ENCODE measurements at regions not wholly inside any gene's neighbourhood (a gene's known extent, or its start where the extent isn't known, plus 50 kb on each side); places are given as distances from the start of the nearest gene placed in this dataset.

- Histone ChIP-seq H3K27ac (no peak overlapping the region), H3K4me3 (no peak overlapping the region), H3K36me3 (no peaks in the 10 kb centered on the region), H3K4me1 (replicated peaks) (no peaks in the 10 kb centered on the region), H3K27me3 (replicated peaks; ENCODE audit: insufficient read depth) (no peaks in the 10 kb centered on the region), H3K9me3 (no peaks in the 10 kb centered on the region)
- 72% methylated on average over 3 of the region's 3 CpGs for WGBS
- TF ChIP-seq POLR2A (IDR thresholded peaks at IDR 0.05) (no peak), POLR2AphosphoS5 (IDR thresholded peaks at IDR 0.05) (no peak), CTCF (IDR thresholded peaks at IDR 0.05) (no peak)
- intact Hi-C loops (cut with DNase I): no loop called here
- DNase-seq (ENCODE audit: low spot score): no peak
Measured at GRCh38 chr13:65912516-65912915, 1317.6 kb downstream of the PCDH9 start.

DNA sequence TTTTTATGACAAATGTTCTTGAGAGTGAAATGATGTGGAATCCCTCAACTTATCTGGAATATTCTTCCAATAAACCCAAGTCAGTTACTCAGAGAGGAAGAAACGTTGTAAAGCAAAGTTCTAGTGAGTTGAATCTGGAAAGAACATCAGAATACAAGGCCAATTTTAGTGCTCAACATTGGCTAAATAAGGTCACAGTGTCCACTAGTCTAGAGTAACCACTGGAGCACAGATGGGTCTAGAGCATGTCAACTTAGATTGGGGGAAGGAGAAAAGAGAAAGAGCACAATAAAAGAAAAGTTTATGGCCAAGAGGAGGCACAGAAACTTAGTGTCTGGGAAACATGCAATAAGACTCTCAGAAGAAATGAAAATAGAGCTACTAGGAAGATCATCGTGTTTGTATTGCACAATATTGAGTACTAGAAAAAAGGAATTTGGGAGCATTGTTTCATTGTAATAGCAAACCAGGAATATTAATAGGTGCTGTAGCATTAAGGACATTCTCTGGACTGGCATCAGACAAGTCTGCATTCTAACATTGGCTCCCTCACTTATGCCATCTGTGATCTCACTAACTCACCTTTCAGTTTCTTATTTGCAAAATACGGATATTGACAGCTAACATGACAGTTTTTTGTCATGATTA, 1318.5 kb downstream of the PCDH9 start:
- Histone ChIP-seq H3K36me3 (no peaks in the 10 kb centered on the region), H3K27ac (no peak overlapping the region), H3K4me1 (replicated peaks) (no peaks in the 10 kb centered on the region), H3K4me3 (no peak overlapping the region), H3K9me3 (no peaks in the 10 kb centered on the region), H3K27me3 (replicated peaks; ENCODE audit: insufficient read depth) (no peaks in the 10 kb centered on the region)
- no peak for DNase-seq (ENCODE audit: low spot score)
- WGBS: 62% methylated on average over 3 of the region's 3 CpGs
- TF ChIP-seq CTCF (IDR thresholded peaks at IDR 0.05) (no peak), POLR2AphosphoS5 (IDR thresholded peaks at IDR 0.05) (no peak), POLR2A (IDR thresholded peaks at IDR 0.05) (no peak)
- intact Hi-C loops (cut with DNase I): no loop called here

DNA sequence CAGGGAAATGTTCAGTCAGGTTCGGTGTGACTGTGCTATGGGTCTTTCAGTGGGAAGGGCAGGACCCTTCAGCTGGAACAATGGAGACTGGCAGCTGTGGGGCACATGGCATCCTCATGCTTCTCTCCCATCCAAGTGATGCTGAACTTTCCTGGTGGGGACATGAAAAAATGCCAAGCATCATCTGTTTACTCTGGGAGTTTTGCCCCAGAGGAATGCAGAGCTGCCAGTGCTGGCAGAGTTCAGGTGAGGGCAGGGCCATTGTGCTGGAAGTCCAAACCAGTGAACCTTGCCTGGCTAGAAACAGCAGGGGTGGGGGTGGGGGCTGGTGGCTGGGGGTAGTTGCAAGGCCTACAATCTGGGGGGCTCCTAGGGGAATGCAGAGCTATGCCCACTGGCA, 1320.6 kb downstream of the PCDH9 start:
- DNase-seq (ENCODE audit: low spot score): no peak
- intact Hi-C loops (cut with DNase I): no loop called here
- Histone ChIP-seq H3K36me3 (no peaks in the 10 kb centered on the region), H3K27ac (no peak overlapping the region), H3K9me3 (no peaks in the 10 kb centered on the region), H3K4me3 (no peak overlapping the region), H3K4me1 (replicated peaks) (no peaks in the 10 kb centered on the region), H3K27me3 (replicated peaks; ENCODE audit: insufficient read depth) (no peaks in the 10 kb centered on the region)
- no peak for TF ChIP-seq POLR2A (IDR thresholded peaks at IDR 0.05)
- TF ChIP-seq CTCF (IDR thresholded peaks at IDR 0.05): no peak
- TF ChIP-seq POLR2AphosphoS5 (IDR thresholded peaks at IDR 0.05): no peak
- WGBS: 93% methylated on average over 1 of the region's 1 CpG

DNA sequence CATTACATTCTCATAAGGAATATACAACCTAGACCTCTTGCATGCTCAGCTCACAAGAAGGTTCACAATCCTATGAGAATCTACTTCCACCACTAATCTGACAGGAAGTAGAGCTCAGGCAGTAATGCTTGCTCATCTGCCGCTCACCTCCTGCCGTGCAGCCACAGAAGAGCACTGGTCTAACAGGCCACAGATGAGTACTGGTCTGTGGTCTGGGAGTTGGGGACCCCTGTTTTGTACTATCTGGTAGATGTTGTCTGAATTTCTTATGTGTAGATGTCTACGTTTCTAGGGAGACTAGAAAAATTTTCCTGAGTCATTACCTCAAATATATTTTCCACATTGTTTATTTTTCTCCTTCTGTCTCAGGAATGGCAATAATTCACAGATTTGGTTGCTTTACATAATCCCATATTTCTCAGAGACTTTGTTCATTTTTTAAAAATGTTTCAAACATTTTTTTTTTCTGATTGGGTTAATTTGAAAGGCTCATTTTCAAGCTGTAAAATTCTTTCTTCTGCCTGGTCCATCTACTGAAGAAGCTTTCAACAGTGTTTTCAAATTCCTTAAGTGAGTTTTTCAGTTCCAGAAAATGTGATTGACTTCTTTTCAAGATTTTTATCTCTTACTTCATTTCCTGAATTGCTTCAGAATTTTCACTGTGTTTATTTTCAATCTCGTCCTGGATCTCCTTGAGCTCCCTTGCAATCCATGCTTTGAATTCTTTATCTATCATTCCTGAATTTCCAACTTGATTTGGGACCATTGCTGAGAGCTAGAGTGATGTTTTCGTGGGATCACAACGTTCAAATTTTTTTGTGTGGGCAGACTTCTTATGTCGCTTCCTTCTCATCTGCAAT, 1322.2 kb downstream of the PCDH9 start:
- TF ChIP-seq POLR2A (IDR thresholded peaks at IDR 0.05) (no peak), POLR2AphosphoS5 (IDR thresholded peaks at IDR 0.05) (no peak), CTCF (IDR thresholded peaks at IDR 0.05) (no peak)
- H3K9me3 ChIP-seq: no peaks in the 10 kb centered on the region
- H3K4me1 ChIP-seq (replicated peaks): no peaks in the 10 kb centered on the region
- H3K27me3 ChIP-seq (replicated peaks; ENCODE audit: insufficient read depth): no peaks in the 10 kb centered on the region
- 89% methylated on average over 7 of the region's 7 CpGs for WGBS
- no peak overlapping the region for H3K27ac ChIP-seq
- H3K36me3 ChIP-seq: no peaks in the 10 kb centered on the region
- no peak for DNase-seq (ENCODE audit: low spot score)
- intact Hi-C loops (cut with DNase I): no loop called here
- no peak overlapping the region for H3K4me3 ChIP-seq

DNA sequence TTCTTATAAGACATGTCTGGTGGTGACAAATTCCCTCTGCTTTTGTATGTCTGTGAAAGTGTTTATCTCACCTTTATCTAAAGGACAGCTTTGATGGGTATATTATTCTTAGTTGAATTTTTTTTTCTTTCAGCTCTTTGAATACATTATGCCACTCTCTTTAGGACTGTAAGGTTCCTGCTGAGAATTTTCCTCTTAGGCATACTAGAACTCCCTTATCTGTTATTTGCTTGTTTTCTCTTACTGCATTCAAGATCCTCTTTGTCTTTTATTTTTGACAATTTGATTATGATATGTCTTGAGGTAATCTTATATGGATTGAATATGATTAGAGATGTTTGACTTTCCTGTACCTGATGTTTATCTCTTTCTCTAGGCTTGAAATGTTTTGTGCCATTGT, 1328.4 kb downstream of the PCDH9 start:
- DNase-seq (ENCODE audit: low spot score): no peak
- H3K36me3 ChIP-seq: no peaks in the 10 kb centered on the region
- no peaks in the 10 kb centered on the region for H3K27me3 ChIP-seq (replicated peaks; ENCODE audit: insufficient read depth)
- H3K4me1 ChIP-seq (replicated peaks): no peaks in the 10 kb centered on the region
- H3K4me3 ChIP-seq: no peak overlapping the region
- H3K9me3 ChIP-seq: no peaks in the 10 kb centered on the region
- TF ChIP-seq POLR2A (IDR thresholded peaks at IDR 0.05) (no peak), CTCF (IDR thresholded peaks at IDR 0.05) (no peak), POLR2AphosphoS5 (IDR thresholded peaks at IDR 0.05) (no peak)
- no peak overlapping the region for H3K27ac ChIP-seq
- intact Hi-C loops (cut with DNase I): no loop called here

All from prostate gland (tissue), 2 donors.